ENCODE measurements at regions not wholly inside any gene's neighbourhood (a gene's known extent, or its start where the extent isn't known, plus 50 kb on each side); places are given as distances from the start of the nearest gene placed in this dataset.

DNA sequence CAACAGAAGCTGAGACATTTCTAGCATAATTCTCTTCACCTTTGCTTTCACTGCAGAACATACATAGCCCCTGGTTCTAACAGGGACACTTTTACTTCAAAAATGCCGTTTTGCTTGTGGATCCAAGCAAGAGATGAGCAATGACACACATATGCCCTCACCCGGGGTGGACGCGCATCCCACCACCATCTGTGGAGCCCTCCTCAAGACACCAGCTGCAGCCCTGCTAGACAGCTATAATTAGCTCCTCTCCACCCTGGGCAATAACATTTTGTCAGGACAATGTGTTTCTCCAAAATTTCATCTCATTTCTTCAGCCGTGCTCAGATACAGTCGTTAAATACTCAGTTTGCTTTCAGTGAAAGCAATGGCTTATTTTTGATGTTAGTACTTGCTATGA is 368.7 kb upstream of the RAB6C start:
- no peaks in the 10 kb centered on the region for H3K36me3 ChIP-seq (ENCODE audit: control insufficient read depth in 2 of 2, extremely low read depth in 1 of 2, insufficient read depth in 2 of 2, low read length in 2 of 2)
- POLR2A ChIA-PET: no interaction called here
- no peak overlapping the region for H3K27ac ChIP-seq (ENCODE audit: insufficient read depth, low read depth, low read length)
- no peak for DNase-seq (ENCODE audit: low read depth, low spot score)
- H3K27me3 ChIP-seq (ENCODE audit: control insufficient read depth in 2 of 2, insufficient read depth in 2 of 2, low read length in 2 of 2): no peaks in the 10 kb centered on the region
- no peak overlapping the region for H3K9ac ChIP-seq (replicated peaks; ENCODE audit: extremely low read depth, insufficient read depth, low read length)
- H4K20me1 ChIP-seq (replicated peaks; ENCODE audit: control insufficient read depth, extremely low read depth, insufficient read depth, low read length): no peaks in the 10 kb centered on the region
- no peak overlapping the region for H3K4me3 ChIP-seq (replicated peaks in 1 of 3; ENCODE audit: insufficient read depth in 1 of 3, low read depth in 1 of 3, low read length in 3 of 3)
- peaks cover 2% of the 10 kb centered on the region for H3K9me3 ChIP-seq (replicated peaks; ENCODE audit: control insufficient read depth, insufficient read depth, low read length)
- TF ChIP-seq POLR2AphosphoS5 (IDR thresholded peaks at IDR 0.05; ENCODE audit: insufficient read depth, low read depth, low read length) (no peak), EZH2 (IDR thresholded peaks at IDR 0.05; ENCODE audit: borderline replicate concordance, low read depth, low read length, severe bottlenecking) (no peak), FOS (IDR thresholded peaks at IDR 0.05; ENCODE audit: borderline replicate concordance, insufficient read depth, low read length) (no peak), GATA2 (IDR thresholded peaks at IDR 0.05; ENCODE audit: insufficient read depth, insufficient read length, low read depth, low read length) (no peak), JUN (IDR thresholded peaks at IDR 0.05; ENCODE audit: borderline replicate concordance, insufficient read depth, insufficient read length, low read depth) (no peak), MYC (IDR thresholded peaks at IDR 0.05; ENCODE audit: low read depth, low read length) (no peak), POLR2A (IDR thresholded peaks at IDR 0.05; ENCODE audit: low read depth, low read length) (no peak)
- TF ChIP-seq, protein P1, sequence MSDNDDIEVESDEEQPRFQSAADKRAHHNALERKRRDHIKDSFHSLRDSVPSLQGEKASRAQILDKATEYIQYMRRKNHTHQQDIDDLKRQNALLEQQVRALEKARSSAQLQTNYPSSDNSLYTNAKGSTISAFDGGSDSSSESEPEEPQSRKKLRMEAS (IDR thresholded peaks at IDR 0.05; ENCODE audit: insufficient read depth, insufficient read length): no peak
- TF ChIP-seq, protein P2, sequence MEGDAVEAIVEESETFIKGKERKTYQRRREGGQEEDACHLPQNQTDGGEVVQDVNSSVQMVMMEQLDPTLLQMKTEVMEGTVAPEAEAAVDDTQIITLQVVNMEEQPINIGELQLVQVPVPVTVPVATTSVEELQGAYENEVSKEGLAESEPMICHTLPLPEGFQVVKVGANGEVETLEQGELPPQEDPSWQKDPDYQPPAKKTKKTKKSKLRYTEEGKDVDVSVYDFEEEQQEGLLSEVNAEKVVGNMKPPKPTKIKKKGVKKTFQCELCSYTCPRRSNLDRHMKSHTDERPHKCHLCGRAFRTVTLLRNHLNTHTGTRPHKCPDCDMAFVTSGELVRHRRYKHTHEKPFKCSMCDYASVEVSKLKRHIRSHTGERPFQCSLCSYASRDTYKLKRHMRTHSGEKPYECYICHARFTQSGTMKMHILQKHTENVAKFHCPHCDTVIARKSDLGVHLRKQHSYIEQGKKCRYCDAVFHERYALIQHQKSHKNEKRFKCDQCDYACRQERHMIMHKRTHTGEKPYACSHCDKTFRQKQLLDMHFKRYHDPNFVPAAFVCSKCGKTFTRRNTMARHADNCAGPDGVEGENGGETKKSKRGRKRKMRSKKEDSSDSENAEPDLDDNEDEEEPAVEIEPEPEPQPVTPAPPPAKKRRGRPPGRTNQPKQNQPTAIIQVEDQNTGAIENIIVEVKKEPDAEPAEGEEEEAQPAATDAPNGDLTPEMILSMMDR (IDR thresholded peaks at IDR 0.05; ENCODE audit: extremely low read depth in 1 of 2, insufficient read depth in 1 of 2, low read depth in 1 of 2, low read length in 2 of 2): no peak
- H2AFZ ChIP-seq (ENCODE audit: low read depth, low read length): no peak overlapping the region
- no peak overlapping the region for H3K4me2 ChIP-seq (ENCODE audit: insufficient read depth, low read length)
- dilution Hi-C loops (cut with MboI; ENCODE audit: extremely low pct_ligation_motif_present, low sequenced_read_pairs): no loop called here
- BruUV-seq (replicated peaks): no TSS peak
- CTCF ChIA-PET: no interaction called here
- no peak for FAIRE-seq
- intact Hi-C loops (cut with micrococcal nuclease): no loop called here
- H3K4me1 ChIP-seq (ENCODE audit: control insufficient read depth, extremely low read depth, insufficient read depth, low read length): no peaks in the 10 kb centered on the region
- H3K79me2 ChIP-seq (ENCODE audit: control insufficient read depth, insufficient read depth, low read length): no peaks in the 10 kb centered on the region
- H3K9me1 ChIP-seq (replicated peaks; ENCODE audit: control insufficient read depth, extremely low read depth, insufficient read depth, low read length): no peaks in the 10 kb centered on the region
